ENCODE measurements at regions not wholly inside any gene's neighbourhood (a gene's known extent, or its start where the extent isn't known, plus 50 kb on each side); places are given as distances from the start of the nearest gene placed in this dataset.

DNA sequence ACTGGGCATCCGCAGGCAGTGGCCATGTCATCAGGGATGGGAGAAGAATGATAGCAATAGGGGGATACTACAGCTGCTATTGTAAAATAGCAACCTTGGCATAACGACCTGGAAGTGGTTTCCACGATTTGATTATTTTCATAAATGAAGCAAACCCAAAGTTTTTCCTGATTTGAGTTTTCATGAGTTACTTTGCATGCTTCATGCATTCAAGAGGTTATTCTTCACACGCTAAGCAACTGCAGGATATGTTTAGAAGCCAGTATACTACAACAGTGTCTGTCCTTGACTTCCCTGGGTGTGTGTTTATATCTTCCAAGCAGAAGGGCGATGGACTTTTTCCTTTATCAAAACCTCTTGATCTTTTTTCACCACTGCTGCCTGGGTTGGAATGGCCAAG lies 281.1 kb upstream of the DUSP10 start:
- TF ChIP-seq, protein P1, sequence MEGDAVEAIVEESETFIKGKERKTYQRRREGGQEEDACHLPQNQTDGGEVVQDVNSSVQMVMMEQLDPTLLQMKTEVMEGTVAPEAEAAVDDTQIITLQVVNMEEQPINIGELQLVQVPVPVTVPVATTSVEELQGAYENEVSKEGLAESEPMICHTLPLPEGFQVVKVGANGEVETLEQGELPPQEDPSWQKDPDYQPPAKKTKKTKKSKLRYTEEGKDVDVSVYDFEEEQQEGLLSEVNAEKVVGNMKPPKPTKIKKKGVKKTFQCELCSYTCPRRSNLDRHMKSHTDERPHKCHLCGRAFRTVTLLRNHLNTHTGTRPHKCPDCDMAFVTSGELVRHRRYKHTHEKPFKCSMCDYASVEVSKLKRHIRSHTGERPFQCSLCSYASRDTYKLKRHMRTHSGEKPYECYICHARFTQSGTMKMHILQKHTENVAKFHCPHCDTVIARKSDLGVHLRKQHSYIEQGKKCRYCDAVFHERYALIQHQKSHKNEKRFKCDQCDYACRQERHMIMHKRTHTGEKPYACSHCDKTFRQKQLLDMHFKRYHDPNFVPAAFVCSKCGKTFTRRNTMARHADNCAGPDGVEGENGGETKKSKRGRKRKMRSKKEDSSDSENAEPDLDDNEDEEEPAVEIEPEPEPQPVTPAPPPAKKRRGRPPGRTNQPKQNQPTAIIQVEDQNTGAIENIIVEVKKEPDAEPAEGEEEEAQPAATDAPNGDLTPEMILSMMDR (IDR thresholded peaks at IDR 0.05): no peak
- TF ChIP-seq POLR2AphosphoS5 (IDR thresholded peaks at IDR 0.05; ENCODE audit: low read depth, low read length): no peak
- no peak for TF ChIP-seq SMC3 (IDR thresholded peaks at IDR 0.05; ENCODE audit: low read depth, low read length)
- no peak for TF ChIP-seq GABPA (IDR thresholded peaks at IDR 0.05; ENCODE audit: low read depth)
- no peak for TF ChIP-seq RAD21 (IDR thresholded peaks at IDR 0.05; ENCODE audit: low read length)
- TF ChIP-seq, protein P2, sequence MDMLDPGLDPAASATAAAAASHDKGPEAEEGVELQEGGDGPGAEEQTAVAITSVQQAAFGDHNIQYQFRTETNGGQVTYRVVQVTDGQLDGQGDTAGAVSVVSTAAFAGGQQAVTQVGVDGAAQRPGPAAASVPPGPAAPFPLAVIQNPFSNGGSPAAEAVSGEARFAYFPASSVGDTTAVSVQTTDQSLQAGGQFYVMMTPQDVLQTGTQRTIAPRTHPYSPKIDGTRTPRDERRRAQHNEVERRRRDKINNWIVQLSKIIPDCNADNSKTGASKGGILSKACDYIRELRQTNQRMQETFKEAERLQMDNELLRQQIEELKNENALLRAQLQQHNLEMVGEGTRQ (IDR thresholded peaks at IDR 0.05; ENCODE audit: borderline replicate concordance, low read depth, low read length): no peak
- TF ChIP-seq, protein P3, sequence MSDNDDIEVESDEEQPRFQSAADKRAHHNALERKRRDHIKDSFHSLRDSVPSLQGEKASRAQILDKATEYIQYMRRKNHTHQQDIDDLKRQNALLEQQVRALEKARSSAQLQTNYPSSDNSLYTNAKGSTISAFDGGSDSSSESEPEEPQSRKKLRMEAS (IDR thresholded peaks at IDR 0.05; ENCODE audit: low read depth): no peak
- no peak for TF ChIP-seq YY1 (IDR thresholded peaks at IDR 0.05; ENCODE audit: low read depth)
- TF ChIP-seq SIN3A (IDR thresholded peaks at IDR 0.05; ENCODE audit: borderline replicate concordance, low read depth, low read length): no peak
